Glomerular visceral epithelial cell (primary cell): ENCODE measurements at regions not wholly inside any gene's neighbourhood (a gene's known extent, or its start where the extent isn't known, plus 50 kb on each side); places are given as distances from the start of the nearest gene placed in this dataset.
"Not testable (repeated sequence)": the region's sequence is repeated elsewhere in the genome, so short reads cannot be mapped to it uniquely, and the experiment has no call there.

Source experiments
- DNase-seq: peaks from one replicate; pipeline ENCODE4 v3.0.0-alpha.2; 2016; ENCODE audit errors: extremely low spot score

DNA sequence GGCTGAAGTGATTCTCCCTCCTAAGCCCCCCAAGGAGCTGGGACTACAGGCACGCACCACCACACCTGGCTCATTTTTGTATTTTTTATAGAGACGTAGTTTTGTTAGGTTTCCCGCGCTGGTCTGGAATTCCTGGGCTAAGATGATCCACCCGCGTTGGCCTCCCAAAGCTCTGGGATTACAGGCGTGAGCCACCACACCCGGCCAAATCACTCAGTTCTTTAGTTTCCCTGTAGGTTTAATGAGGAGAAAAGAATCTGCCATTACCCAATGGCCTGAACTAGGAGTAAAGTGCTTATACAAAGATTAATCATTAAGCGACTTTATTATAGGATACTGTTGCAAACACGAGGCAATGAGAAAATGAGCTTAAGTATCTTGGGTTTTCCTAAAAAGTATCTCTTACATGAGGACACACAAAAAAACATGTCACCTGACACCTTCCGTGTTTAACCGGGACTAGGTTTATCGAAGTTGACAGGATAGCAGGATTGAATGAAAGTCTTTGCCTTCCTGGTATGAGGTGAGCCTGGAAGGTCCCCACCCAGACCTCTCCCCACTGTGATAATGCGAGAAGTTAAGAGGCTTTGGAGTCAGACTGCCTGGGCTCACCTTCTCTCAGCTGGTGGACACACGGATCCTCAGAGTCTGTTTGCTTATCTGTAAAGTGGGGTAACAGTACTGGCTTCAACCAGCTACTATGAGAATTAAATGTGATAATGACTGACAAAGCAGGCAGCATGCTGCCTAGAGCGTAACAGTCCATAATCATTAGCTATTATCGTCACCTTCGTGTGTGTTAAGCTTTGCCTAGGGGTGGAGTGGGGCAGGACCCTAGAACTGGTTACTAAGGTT lies 133.5 kb upstream of the KRAS start:
- DNase-seq, result no peak

DNA sequence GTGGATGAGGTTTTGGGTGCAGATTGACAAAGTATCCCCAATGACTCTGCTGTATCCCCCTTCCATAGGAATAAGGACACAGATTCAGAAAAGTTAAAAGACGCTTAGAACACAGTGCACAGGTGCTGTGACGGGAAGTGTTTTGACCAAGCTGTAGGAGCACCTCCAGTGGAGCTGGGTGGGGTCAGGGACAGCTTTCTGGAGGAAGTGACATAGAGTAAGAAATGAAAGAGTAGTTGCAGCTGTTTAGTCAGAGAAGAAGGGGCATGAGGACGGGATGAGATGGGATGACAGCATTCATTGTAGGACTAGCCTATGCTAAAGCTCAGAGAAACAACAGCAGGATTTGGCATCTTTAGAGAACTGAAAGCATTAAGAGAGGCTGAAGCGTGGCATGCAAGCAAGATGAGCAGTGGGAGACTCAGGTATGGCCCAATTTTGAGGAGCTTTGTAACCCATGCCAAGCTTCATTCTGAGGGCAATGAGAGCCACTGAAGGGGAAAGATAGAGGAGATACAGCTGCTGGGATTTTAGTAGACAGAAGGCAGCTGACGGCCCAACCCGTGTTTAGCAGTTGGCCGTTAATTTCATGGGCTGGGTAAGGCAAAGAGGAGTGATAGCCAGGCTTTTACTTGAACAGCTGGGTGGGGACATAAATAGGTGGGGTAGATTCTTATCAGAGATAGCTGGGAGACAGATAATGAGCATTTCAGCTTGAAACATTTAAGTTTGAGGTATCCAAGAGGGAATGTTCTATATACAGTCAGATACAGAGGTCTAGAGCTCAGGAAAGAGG lies 131.8 kb upstream of the KRAS start:
- no peak for DNase-seq

DNA sequence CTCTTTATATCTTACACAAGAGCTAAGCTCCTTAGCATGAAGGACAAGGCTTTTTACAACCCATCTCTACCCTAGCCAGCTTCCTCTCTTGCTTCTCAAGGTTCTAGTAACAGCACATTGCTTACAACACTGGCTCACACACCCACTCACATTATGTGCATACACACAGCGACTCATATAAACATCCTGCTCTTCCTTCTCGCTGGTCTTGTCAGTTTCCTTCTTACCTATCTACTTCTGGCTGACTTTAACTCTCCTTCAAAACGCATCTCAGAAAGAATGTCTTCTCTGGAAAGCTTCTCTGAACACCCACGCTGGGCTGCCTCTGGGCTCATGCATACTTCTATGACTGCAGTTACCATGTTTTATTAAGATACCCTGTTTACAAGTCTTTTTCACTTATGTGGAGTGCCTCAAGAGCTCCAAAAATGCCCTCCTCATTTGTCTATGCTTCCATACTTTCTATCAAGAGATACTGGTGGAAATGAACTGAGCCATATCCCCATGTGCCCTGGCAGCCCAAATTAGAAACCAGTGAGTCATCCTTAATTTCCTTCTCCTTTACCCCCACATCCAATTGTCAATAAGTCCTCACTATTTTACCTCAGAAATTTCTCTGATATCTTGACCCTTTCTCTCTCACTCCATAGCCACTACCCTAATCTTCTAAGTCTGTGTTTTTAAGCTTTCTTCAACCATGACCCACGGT lies 126.9 kb upstream of the KRAS start:
- DNase-seq, result peak; percentile 8

DNA sequence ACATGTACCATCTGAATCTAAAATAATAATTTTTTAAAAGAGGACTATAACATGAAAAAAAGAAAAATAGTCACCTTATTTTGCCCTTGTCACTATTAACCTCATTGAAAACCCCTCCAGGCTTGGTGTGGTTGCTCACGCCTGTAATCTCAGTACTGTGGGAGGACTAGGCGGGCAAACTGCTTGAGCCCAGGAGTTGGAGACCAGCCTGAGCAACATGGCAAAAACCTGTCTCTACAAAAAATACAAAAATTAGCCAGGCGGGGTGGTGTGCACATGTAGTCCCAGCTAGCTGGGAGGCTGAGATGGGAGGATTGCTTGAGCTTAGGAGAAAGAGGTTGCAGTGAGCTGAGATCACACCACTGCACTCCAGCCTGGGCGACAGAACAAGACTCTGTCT lies 126.3 kb upstream of the KRAS start:
- DNase-seq, result no peak

DNA sequence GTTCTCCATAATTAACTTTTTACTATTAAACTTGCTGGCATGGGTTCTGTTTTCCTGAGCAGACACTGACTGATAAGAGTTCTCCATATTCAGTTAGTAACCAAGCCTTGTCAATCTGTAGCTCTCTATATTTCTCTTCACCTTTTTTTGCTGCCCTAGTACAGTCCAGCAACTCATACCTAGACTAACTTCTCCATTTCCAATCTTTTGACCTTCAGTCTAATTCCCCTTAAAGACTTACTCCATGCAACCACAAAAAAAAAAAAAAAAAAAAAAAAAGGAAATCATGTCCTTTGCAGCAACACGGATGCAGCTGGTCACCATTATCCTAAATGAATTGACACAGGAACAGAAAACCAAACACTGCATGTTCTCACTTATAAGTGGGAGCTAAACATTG lies 125.7 kb upstream of the KRAS start:
- no peak for DNase-seq

DNA sequence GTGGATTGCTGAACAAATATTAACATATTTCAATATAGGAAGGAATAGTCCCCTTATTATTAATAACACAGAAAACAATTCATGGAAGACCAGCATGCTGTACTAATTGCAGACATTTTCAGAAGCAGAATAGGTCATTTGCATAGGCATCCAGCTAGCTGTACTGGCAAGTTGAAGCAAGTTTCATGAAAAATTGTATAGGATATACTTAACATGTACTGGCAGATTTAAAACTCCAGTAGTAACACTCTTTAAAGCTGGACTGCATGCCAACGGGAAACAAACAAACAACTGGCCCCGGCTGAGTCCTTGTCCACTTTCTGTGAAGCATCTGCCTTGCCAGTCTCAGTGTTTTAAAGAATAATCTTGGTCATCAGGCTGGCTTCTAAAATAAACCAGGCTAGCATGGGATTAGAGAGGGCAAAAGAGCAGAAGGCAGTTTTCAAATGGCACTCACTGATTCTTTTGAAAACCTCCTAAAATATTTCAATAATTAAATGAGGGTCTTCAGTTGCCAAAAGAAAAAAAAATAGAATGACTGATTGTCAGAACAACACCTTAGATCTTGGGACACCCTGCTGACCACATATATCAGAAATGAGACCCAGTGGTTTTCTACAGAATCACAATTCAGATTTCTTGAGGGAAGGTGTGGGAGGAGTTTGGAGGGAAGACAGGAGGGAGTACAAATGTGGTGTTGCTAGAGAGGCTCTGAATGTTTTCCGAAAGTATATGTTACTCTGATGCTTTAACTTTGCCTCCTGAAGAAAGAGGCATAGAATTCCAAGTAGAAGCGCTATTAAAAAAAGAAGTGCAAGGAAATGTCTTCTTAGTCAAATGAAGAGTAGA lies 122.5 kb upstream of the KRAS start:
- no peak for DNase-seq

DNA sequence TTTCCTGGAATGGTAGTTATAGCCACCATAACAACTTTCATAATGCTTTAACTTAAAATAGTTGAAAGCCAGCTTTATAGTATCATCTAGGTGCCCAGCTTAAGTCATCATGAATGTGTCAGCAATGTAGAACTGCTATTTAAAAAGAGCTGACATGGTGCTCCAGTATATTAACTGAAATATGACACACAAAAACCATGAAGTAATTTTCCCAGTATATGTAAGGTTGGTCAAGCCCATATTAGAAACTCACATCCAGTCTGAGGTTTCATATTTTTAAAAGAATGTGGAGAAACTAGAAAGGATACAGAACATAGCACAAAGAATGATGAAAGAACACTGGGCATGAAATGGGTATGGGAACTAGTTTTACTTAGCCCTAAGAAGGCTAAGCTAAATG lies 121.3 kb upstream of the KRAS start:
- DNase-seq, result no peak

DNA sequence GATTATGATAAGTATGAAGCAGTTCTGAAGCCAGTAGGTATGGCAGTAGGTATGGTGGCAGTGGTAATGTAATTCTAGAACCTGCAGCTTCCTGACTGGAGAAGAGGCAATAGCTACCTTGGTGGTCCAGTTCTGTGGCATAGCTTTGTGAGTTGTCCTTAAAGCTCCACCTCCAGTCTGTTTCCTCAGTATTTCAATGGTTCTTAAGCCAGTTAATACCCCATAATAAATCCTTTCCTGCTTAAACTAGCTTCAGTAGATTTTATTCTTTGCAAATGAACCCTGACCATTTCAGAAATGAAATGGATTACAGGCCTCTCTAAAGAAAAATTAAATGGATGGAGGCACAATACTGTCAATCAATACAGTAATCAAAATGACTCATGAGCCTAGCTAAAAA lies 117.8 kb upstream of the KRAS start:
- DNase-seq, result no peak

DNA sequence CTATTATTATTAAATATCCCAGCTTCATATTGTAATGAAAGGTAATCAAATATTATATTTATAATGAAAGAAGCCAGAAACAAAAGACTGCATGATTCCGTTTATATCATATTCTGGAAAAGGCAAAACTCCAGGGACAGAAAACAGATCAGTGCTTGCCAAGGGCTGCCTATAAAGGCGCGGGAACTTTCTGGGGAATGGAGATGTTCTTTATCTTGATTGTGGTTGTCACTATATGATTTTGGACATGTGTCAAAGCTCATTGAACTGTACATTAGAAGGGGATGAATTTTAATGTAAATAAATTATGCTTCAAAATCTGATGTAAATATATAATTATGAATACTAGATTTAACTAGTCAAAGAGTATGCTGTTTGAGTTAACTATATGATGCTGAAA lies 115.4 kb upstream of the KRAS start:
- no peak for DNase-seq

DNA sequence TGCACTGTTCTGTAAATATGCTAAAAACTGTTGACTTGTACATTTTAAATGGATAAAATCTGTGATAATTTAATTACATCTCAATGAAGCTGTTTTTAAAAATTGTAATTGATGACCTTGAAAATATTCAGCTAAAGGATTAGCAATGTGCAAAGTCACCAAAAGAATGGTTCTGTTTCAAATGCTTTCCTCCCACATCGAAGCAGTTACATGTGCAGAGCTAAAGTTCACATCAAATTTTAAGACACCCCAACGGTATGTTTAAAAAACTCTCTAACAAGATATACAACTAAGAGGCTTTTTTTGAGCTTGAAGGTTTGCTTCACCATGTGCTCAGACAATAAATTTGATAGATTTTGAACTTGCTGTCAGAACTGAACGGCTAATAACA lies 114.6 kb upstream of the KRAS start:
- no peak for DNase-seq

DNA sequence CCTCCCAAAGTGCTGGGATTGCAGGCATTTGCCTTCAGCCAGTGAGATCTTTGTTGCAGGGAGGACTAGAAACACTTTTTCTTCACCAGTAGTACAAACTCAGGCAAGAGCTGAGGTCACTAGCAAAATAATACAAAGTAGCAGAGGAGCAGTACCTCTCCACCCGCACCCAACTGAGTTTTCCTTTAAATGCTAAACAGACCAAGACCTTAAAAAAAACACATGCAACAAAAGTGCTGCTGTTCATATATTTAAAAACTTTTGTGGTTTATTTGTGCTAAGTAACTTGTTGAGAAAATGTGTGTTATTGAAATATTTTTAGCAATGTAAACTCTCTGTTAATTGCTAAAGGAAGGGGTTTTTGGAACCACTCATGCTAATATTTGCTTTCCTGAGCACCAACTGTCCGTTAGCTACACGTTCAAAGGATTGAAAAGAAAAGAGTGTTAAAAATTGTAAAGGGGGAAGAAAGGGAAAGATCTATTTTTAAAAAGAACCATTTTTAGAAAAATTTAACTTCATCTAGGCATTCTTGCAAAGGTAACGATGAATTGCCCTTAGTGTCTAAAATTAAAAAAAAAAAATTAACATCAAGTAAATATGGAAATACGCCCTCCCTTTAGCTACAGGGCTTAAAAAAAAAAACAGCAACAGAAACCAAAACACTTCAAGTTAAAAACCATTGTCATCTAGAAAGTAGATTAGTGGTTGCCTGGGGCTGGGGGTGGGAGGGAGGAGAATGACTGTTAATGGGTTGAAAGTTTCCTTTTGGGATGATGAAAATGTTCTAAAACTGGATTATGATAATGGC lies 114.0 kb upstream of the KRAS start:
- no peak for DNase-seq

DNA sequence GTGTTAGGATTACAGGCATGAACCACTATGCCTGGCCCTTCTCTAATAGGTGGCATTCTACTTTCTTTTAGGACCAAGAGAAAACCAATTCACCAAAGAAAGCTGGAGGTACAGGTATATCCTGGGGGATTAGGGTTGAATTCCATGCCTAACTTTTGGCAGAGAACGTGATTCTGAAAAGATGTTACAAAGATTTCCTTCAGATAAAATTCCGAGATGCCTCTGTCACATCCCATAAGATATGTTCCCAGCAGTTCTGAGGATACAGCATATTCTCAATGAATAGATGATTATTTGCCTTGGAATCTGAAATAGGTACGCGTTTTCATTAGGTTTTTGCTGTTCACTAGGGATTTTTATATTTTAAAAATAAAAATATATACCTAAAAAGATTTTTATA lies 111.9 kb upstream of the KRAS start:
- no peak for DNase-seq

DNA sequence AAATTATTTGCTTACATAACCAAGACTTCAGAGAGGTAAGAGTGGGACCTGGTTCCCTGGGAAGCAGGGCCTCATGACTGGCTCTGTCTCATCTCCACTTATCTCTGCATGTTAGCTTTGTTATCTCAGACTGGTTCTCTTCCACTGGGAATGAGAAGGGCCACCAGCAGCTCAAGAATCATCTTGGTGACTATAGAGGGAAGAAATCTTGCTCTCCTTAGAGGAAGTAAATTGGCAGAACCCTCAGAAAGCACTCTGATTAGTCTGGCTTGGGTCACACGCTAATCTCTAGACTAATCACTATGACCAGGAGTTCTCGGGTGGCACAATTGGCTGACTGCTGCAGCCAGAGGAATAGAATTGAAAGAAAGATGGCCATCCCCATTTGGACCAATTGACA lies 110.8 kb upstream of the KRAS start:
- no peak for DNase-seq

DNA sequence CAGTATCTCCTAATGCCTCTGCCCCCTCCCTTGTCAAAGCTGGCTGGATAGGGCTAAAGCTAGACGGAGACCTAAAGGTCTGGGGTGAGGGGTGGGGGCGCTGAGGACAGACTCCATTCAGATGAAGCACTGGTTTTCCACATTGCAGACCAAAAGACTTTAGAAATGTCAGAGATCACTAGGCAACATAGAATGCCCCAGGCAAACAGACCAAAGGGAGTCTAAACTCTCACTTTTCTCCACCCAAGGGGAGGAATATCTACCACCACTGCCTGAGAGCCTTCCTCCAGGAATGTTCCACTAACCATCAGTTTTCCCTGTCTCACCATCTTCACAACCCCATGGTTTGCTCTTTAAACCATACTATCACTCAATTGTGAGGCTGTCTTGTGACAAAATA lies 106.9 kb upstream of the KRAS start:
- DNase-seq, result no peak

DNA sequence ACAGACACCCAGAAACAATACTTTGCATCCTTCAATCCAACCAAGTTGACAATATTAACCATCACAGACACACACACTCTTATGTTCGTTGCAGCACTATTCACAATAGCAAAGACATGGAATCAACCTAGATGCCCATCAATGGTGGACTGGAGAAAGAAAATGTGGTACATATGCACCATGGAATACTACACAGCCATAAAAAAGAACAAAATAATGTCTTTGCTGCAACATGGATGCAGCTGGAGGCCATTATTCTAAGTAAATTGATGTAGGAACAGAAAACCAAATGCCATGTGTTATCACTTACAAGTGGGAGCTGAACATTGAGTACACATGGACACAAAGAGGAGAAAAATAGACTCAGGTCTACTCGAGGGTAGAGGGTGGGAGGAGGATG lies 102.2 kb upstream of the KRAS start:
- DNase-seq, result not testable (repeated sequence)

DNA sequence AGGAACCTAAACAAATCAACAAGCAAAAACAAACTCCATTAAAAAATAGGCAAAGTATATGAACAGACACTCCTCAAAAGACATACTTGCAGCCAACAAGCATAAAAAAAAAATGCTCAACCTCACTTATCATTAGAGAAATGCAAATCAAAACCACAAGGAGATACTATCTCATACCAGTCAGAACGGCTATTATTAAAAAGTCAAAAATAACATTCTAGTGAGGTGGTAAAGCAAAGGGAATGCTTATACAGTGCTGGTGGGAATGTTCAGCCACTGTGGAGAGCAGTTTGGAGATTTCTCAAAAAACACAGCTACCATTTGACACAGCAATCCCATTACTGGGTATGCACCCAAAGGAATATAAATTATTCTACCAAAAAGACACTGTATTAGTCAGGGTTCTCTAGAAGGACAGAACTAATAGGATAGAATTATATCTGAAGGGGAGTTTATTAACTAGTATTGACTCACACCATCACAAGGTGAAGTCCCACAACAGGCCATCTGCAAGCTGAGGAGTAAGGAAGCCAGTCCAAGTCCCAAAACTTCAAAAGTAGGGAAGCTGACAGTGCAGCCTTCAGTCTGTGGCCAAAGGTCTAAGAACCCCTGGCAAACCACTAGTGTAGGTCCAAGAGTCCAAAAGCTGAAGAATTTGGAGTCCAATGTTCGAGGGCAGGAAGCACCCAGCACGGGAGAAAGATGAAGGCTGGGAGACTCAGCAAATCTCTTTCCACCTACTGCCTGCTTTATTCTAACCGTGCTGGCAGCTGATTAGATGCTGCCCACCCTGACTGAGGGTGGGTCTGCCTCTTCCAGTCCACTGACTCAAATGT lies 101.6 kb upstream of the KRAS start:
- no peak for DNase-seq

DNA sequence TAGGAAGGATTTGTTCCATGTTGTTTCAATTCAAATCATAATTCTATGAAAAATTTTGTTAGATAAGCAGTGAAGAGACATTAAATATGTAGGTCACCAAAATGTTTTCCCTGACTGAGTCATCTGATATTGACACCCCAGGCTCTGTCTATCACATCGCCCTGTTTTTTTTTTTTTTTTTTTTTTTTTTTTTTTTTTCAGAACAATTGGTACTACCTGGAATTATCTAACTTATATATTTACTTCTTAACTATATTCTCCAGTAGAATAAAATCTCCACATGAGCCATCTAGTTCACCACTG lies 97.8 kb upstream of the KRAS start:
- DNase-seq, result no peak

DNA sequence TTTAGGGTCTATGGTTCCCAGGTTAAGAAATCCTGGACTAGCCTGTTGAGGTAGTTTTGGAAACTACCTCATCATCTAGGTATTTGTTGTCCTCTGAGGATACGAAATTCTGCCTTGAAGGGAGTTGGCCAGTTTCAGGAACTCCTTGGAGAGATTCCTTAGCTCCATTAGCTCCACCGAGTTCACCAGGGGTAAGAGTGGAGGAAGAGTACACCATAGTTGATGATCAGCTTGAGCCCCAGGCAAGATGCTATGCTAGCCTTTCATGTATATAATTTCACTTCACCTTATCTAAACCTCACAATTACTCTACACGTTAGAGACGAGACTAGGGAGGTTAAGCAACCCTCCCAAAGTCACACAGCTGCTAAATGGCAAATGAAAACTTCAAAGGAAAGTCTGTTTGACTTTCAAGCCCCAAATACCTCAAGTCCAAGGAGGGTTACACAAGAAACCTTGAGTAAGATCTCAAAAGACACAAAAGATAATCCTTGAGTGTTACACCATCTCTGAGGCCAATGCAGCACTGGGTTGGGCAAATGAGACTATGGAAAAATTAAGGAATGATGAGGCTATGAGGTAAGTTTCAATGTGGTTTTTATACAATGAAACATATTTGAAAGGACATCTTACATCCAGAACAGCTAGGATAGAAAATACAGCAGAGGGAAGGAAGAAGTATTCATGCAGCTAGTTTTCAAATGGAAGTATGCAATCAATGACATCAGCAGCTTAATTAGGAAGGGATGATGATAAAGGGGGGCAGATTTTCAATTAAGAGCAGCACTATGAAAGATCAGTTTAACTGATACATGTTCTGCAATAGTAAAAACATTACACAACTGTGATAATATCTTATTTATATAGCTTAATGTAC lies 97.2 kb upstream of the KRAS start:
- DNase-seq, result no peak

DNA sequence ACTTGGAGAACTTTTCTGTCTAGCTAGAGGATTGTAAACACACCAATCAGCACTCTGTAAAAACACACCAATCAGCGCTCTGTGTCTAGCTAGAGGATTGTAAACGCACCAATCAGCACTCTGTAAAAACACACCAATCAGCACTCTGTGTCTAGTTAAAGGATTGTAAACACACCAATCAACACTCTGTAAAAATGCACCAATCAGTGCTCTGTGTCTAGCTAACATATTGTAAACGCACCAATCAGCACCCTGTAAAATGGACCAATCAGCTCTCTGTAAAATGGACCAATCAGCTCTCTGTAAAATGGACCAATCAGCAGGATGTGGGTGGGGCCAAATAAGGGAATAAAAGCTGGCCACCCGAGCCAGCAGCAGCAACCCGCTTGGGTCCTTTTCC lies 91.1 kb upstream of the KRAS start:
- DNase-seq, result not testable (repeated sequence)
